K562 (cell line): ENCODE measurements at regions not wholly inside any gene's neighbourhood (a gene's known extent, or its start where the extent isn't known, plus 50 kb on each side); places are given as distances from the start of the nearest gene placed in this dataset.
A peak's percentile ranks its signal among the peaks of the same experiment; 100 is the strongest.

Experiments used
- ATAC-seq: fragments of 200-7000 bp; cut with Tn5 transposase; 3 replicates; pipeline ENCODE4 v1.9.1; 2020; ENCODE audit warnings: moderate library complexity
- BruUV-seq: library from RNA; stranded (reverse); fragments of 400-500 nt; replicated peaks from 2 replicates; lab custom pipeline; 2021; lab: Mats Ljungman, UMichigan
- CTCF ChIA-PET: fragments of 300-600 bp; formaldehyde crosslinking; extraction: SDS; loops from one replicate; lab custom pipeline; 2021; ENCODE audit warnings: low intra/inter-chr PET ratio; lab: Yijun Ruan, JAX
- POLR2A ChIA-PET: fragments of 300-600, 350-650 bp; sonication (Branson Sonifier 250); formaldehyde crosslinking; extraction: SDS; loops from one replicate; lab custom pipeline; 2021; ENCODE audit warnings: antibody characterized with exemption, inconsistent platforms; lab: Yijun Ruan, JAX
- DNase-seq, 4 experiments: peaks; one replicate each; pipeline versions ENCODE4 v3.0.0 to v3.0.0-alpha.2; 2011 to 2018; ENCODE audit warnings: low spot score in 3 of 4, mixed read lengths in 3 of 4; ENCODE audit errors: extremely low read depth in 1 of 4
- FAIRE-seq: peaks from 2 replicates; lab custom pipeline; 2011; peaks lifted over from hg19 to GRCh38; lab: Jason Lieb, UNC
- H2AFZ ChIP-seq: 2 replicates; pipeline ENCODE4 v1.6.0; 2011; ENCODE audit warnings: low read depth, low read length, control low read depth, inconsistent platforms
- H3K27ac ChIP-seq: fragments of 200-600 bp; 3 replicates; pipeline ENCODE4 v1.8.0; 2011; ENCODE audit warnings: low read depth, mild to moderate bottlenecking, control low read depth, inconsistent platforms, low read length, moderate library complexity, mixed read lengths; ENCODE audit errors: extremely low read depth
- H3K27me3 ChIP-seq, 2 experiments: fragments of 300-600 bp in 1 of 2; 2 replicates in 1 of 2; 3 replicates in 1 of 2; pipeline versions ENCODE4 v1.6.0 to v1.8.0; 2011; ENCODE audit warnings: inconsistent platforms in 2 of 2, low read length in 2 of 2, mild to moderate bottlenecking in 1 of 2, mixed read lengths in 1 of 2, moderate library complexity in 1 of 2; ENCODE audit not compliant: control insufficient read depth in 2 of 2, insufficient read depth in 2 of 2
- H3K36me3 ChIP-seq: fragments of 300-600 bp; 3 replicates; pipeline ENCODE4 v1.8.0; 2011; ENCODE audit warnings: mild to moderate bottlenecking, low read length, inconsistent platforms; ENCODE audit not compliant: control insufficient read depth, insufficient read depth
- H3K4me1 ChIP-seq, 2 experiments: fragments of 200-600 bp in 1 of 2; replicated peaks in 1 of 2; 2 replicates in 1 of 2; 3 replicates in 1 of 2; pipeline versions ENCODE4 v1.5.1 to v1.8.0; 2011; ENCODE audit warnings: inconsistent platforms in 2 of 2, low read length in 2 of 2, mild to moderate bottlenecking in 1 of 2, mixed read lengths in 1 of 2, moderate library complexity in 1 of 2; ENCODE audit not compliant: control insufficient read depth in 2 of 2, insufficient read depth in 2 of 2
- H3K4me2 ChIP-seq: 2 replicates; pipeline ENCODE4 v1.6.1; 2011; ENCODE audit warnings: low read length, control low read depth, inconsistent platforms, mixed read lengths; ENCODE audit not compliant: insufficient read depth
- H3K4me3 ChIP-seq: fragments of 200-600 bp; sonication (generic), shearing (Covaris generic); 2 replicates; pipeline ENCODE4 v1.5.1; 2016; ENCODE audit warnings: control low read depth, inconsistent platforms
- H3K79me2 ChIP-seq: fragments of 200-600 bp; 3 replicates; pipeline ENCODE4 v1.8.0; 2011; ENCODE audit warnings: low read length, inconsistent platforms; ENCODE audit not compliant: control insufficient read depth, insufficient read depth
- H3K9ac ChIP-seq, 2 experiments: 2 replicates each; pipeline versions ENCODE4 v1.6.0 to v1.6.1; 2011; ENCODE audit warnings: low read depth in 2 of 2, low read length in 2 of 2, control low read depth in 1 of 2, inconsistent platforms in 1 of 2, mild to moderate bottlenecking in 1 of 2, mixed read lengths in 1 of 2; ENCODE audit not compliant: insufficient read depth in 1 of 2
- H3K9me1 ChIP-seq: one replicate; pipeline ENCODE4 v1.6.0; 2011; ENCODE audit warnings: inconsistent platforms, mild to moderate bottlenecking, low read length, moderate library complexity; ENCODE audit not compliant: control insufficient read depth, insufficient read depth
- H3K9me3 ChIP-seq: replicated peaks from 2 replicates; pipeline ENCODE4 v1.5.1; 2011; ENCODE audit warnings: low read depth, low read length, inconsistent platforms; ENCODE audit not compliant: control insufficient read depth, insufficient read depth
- H4K20me1 ChIP-seq: replicated peaks from 2 replicates; pipeline ENCODE4 v1.6.1; 2011; ENCODE audit warnings: low read length, inconsistent platforms, mixed read lengths; ENCODE audit not compliant: control insufficient read depth, insufficient read depth
- ZNF146 ChIP-seq: IDR thresholded peaks from one replicate; pipeline ENCODE4 v1.6.1; 2018; ENCODE audit warnings: missing compliant biosample characterization; ENCODE audit not compliant: unreplicated experiment
- WGBS: fragments of 100-300 bp; shearing (Covaris generic); methylation state at CpG from one replicate; pipeline ENCODE4 v1.1.6; 2016; ENCODE audit warnings: low coverage, mixed read lengths; ENCODE audit not compliant: insufficient coverage; ENCODE audit errors: missing lambda C conversion rate; 5-methylcytosine and 5-hydroxymethylcytosine counted together
- in situ Hi-C: fragments of 300-500 bp; cut with MboI; formaldehyde crosslinking; loops from 4 replicates; pipeline ENCODE4 v1.15.0; 2018; ENCODE audit warnings: inconsistent platforms, mixed read lengths
- intact Hi-C: fragments of 100-400 bp; cut with micrococcal nuclease; formaldehyde crosslinking; loops from 2 replicates; pipeline ENCODE4 v1.14.2; 2022
- TF ChIP-seq, protein P1 (sequence below): sonication (generic); formaldehyde crosslinking; IDR thresholded peaks from 2 replicates; pipeline ENCODE4 v1.8.0; 2023; ENCODE audit warnings: mild to moderate bottlenecking, missing genetic modification reagents

DNA sequence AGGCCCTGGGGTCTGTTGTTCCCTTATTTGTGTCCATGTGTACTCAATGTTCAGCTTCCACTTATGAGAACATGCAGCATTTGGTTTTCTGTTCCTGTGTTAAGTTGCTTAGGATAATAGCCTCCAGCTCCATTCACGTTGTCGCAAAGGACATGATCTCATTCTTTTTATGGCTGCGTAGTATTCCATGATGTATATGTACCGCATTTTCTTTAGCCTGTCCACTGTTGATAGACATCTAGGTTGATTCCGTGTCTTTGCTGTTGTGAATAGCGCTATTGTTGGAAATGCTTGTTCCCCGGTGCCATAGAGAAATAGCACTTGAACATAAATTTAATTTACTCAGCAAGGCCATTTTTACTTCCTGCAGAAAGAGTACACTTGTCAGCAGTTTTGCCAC is 51.3 kb upstream of the EPAS1 start:
- Histone ChIP-seq H3K4me1 (no peaks in the 10 kb centered on the region; a peak in 1 of 5 replicates), H3K9me3 (no peaks in the 10 kb centered on the region), H3K9ac (no peak overlapping the region), H3K27me3 (no peaks in the 10 kb centered on the region), H3K4me3 (no peak overlapping the region), H4K20me1 (no peaks in the 10 kb centered on the region; the same call in 1 of the 2 replicates), H3K4me2 (no peak overlapping the region), H2AFZ (no peak overlapping the region), H3K9me1 (no peaks in the 10 kb centered on the region), H3K79me2 (no peaks in the 10 kb centered on the region), H3K36me3 (no peaks in the 10 kb centered on the region), H3K27ac (no peak overlapping the region)
- peak; percentile 56 for TF ChIP-seq ZNF146 (CRISPR knock-in tag)
- TF ChIP-seq, protein P1, sequence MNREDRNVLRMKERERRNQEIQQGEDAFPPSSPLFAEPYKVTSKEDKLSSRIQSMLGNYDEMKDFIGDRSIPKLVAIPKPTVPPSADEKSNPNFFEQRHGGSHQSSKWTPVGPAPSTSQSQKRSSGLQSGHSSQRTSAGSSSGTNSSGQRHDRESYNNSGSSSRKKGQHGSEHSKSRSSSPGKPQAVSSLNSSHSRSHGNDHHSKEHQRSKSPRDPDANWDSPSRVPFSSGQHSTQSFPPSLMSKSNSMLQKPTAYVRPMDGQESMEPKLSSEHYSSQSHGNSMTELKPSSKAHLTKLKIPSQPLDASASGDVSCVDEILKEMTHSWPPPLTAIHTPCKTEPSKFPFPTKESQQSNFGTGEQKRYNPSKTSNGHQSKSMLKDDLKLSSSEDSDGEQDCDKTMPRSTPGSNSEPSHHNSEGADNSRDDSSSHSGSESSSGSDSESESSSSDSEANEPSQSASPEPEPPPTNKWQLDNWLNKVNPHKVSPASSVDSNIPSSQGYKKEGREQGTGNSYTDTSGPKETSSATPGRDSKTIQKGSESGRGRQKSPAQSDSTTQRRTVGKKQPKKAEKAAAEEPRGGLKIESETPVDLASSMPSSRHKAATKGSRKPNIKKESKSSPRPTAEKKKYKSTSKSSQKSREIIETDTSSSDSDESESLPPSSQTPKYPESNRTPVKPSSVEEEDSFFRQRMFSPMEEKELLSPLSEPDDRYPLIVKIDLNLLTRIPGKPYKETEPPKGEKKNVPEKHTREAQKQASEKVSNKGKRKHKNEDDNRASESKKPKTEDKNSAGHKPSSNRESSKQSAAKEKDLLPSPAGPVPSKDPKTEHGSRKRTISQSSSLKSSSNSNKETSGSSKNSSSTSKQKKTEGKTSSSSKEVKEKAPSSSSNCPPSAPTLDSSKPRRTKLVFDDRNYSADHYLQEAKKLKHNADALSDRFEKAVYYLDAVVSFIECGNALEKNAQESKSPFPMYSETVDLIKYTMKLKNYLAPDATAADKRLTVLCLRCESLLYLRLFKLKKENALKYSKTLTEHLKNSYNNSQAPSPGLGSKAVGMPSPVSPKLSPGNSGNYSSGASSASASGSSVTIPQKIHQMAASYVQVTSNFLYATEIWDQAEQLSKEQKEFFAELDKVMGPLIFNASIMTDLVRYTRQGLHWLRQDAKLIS (CRISPR knock-in tag), result no peak
- DNase-seq (no peak), FAIRE-seq (no peak), ATAC-seq (no peak)
- no TSS peak for BruUV-seq
- in situ Hi-C loops, result no loop called here
- intact Hi-C loops, result no loop called here
- 74% methylated on average over 7 of the region's 7 CpGs for WGBS
- ChIA-PET CTCF (no interaction called here), POLR2A (no interaction called here)
